ENCODE measurements at regions not wholly inside any gene's neighbourhood (a gene's known extent, or its start where the extent isn't known, plus 50 kb on each side); places are given as distances from the start of the nearest gene placed in this dataset.
"Not testable (repeated sequence)": the region's sequence is repeated elsewhere in the genome, so short reads cannot be mapped to it uniquely, and the experiment has no call there.

- TF ChIP-seq POLR2A (IDR thresholded peaks at IDR 0.05): not testable (repeated sequence)
- TF ChIP-seq, protein P1, sequence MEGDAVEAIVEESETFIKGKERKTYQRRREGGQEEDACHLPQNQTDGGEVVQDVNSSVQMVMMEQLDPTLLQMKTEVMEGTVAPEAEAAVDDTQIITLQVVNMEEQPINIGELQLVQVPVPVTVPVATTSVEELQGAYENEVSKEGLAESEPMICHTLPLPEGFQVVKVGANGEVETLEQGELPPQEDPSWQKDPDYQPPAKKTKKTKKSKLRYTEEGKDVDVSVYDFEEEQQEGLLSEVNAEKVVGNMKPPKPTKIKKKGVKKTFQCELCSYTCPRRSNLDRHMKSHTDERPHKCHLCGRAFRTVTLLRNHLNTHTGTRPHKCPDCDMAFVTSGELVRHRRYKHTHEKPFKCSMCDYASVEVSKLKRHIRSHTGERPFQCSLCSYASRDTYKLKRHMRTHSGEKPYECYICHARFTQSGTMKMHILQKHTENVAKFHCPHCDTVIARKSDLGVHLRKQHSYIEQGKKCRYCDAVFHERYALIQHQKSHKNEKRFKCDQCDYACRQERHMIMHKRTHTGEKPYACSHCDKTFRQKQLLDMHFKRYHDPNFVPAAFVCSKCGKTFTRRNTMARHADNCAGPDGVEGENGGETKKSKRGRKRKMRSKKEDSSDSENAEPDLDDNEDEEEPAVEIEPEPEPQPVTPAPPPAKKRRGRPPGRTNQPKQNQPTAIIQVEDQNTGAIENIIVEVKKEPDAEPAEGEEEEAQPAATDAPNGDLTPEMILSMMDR (IDR thresholded peaks at IDR 0.05): not testable (repeated sequence)
Measured at GRCh38 chr6:57950430-57950829, 633.0 kb downstream of the PRIM2 start.

All from heart left ventricle (tissue), 13 donors.